OCI-LY1 (cell line): ENCODE measurements at regions not wholly inside any gene's neighbourhood (a gene's known extent, or its start where the extent isn't known, plus 50 kb on each side); places are given as distances from the start of the nearest gene placed in this dataset.

ENCODE experiments used
- CTCF ChIP-seq: fragments of 200-600 bp; sonication (generic), shearing (Covaris generic); IDR thresholded peaks from 2 replicates; pipeline ENCODE4 v1.5.1; 2017; ENCODE audit warnings: mild to moderate bottlenecking, antibody characterized with exemption, low read length, moderate library complexity, mixed read lengths
- EZH2 ChIP-seq: fragments of 200-600 bp; sonication (generic), shearing (Covaris generic); IDR thresholded peaks from 2 replicates; pipeline ENCODE4 v1.8.0; 2017; ENCODE audit warnings: borderline replicate concordance, mixed run types, mild to moderate bottlenecking, antibody characterized with exemption, low read length, moderate library complexity, mixed read lengths

- TF ChIP-seq CTCF: no peak
- TF ChIP-seq EZH2: no peak
Measured at GRCh38 chr18:73279498-73279897, 411.7 kb upstream of the NETO1 start.
